GM10248 (cell line): ENCODE measurements at regions not wholly inside any gene's neighbourhood (a gene's known extent, or its start where the extent isn't known, plus 50 kb on each side); places are given as distances from the start of the nearest gene placed in this dataset.

Experiments used
- CTCF ChIA-PET: fragments of 300-600 bp; sonication (Branson Sonifier 250); formaldehyde crosslinking; extraction: SDS; loops from one replicate; lab custom pipeline; 2021; ENCODE audit warnings: antibody characterized with exemption; lab: Yijun Ruan, JAX
- POLR2A ChIA-PET: fragments of 350-650 bp; sonication (Branson Sonifier 250); formaldehyde crosslinking; extraction: SDS; loops from one replicate; lab custom pipeline; 2020; ENCODE audit warnings: antibody characterized with exemption; lab: Yijun Ruan, JAX
- DNase-seq: peaks from one replicate; pipeline ENCODE4 v3.0.0; 2012; ENCODE audit errors: extremely low spot score
- CTCF ChIP-seq: IDR thresholded peaks from 2 replicates; pipeline ENCODE4 v1.5.1; 2012; ENCODE audit warnings: mild to moderate bottlenecking, low read depth; ENCODE audit errors: extremely low read depth, missing control alignments, control extremely low read depth

DNA sequence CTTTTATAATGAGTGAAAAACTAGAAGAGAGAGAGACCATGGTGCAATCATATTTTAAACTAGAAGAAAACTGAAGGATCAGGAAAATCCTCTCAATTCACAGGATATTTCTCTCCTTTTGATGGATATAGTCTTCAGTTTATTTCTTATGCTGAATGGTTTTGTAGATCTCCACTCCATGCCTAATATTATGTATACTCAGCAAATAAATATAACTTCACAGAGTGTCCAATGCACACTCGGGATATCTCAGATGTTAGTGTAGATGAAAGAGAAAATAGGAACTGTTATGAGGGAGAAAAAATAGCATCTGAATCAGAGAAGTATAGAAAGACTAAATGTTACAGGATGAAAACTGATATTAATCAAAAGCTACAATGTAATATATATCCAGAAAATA, 1324.5 kb upstream of the PIK3C3 start:
- no peak for TF ChIP-seq CTCF

DNA sequence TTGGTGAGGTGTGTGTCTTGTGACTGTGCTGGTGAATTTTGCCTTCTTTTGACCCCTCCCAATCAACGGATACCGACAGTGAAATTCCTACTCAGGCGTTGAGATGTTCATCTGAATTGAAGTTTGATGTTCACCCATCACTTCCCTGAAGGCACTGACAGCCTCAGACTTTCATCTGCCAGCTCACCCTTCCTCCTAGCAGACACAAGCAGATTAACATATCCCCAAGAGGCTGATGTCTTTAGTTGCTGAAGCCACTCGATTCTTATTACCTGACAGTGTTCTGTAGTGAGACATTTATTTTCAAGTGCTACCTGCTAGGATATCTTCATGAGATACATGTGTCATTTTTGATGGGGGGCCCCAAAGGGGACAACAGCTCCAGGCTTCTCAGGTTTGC, 1330.1 kb upstream of the PIK3C3 start:
- CTCF ChIA-PET: no interaction called here
- DNase-seq: no peak
- TF ChIP-seq CTCF: no peak
- POLR2A ChIA-PET: no interaction called here

More for the DNA sequence above, 1324.5 kb upstream of the PIK3C3 start:
- DNase-seq: no peak
- ChIA-PET CTCF (no interaction called here), POLR2A (no interaction called here)

DNA sequence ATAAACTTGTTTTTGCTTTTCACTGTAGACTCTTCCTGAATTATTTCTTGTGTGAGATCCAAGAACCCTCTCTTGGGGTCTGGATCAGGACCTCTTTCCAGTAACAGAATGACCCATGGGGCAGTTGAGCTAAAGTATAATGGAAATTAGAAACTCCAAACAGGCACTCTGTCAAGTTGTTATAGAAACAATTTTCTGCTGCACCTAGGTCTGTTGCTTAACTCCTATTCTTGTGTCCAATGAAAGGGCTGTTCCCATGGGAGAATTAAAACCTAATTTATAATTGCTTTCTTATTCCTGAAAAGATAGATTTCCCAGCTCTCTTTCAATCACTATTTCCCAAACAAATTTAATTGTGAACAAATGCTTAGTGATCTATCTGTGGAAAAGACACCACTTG, 1341.3 kb upstream of the PIK3C3 start:
- no peak for TF ChIP-seq CTCF
- DNase-seq: no peak
- ChIA-PET POLR2A (no interaction called here), CTCF (interaction anchor here (1.2 to 1.3 kb wide), 2 partner anchors 13 to 27 kb away, joined by 3 read pairs; no protein-coding TSS in a partner anchor)

- TF ChIP-seq CTCF: no peak
- ChIA-PET CTCF (no interaction called here), POLR2A (no interaction called here)
- DNase-seq: no peak
Observed at GRCh38 chr18:40612356-40612755, 1342.7 kb upstream of the PIK3C3 start.

DNA sequence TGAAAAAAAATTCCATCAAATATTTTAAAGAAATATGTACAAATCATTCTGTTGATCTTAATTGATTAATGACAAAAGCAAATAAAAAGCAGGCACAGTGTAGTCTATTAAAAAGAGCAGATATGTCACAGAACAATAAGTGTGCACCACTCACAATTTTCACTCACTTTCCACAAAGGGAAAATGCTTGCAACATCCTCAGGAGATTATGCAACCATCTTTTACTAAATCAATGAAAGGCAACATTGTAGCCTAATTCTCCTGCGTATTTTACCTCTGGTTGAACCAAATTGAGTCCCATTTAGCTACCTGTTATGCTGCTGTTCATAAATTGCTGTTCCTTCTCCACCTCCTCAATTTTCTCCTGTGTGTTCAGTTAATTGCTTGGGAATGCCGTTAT, 1346.8 kb upstream of the PIK3C3 start:
- POLR2A ChIA-PET: no interaction called here
- TF ChIP-seq CTCF: no peak
- CTCF ChIA-PET: interaction anchor here (1.9 kb wide), 1 partner anchor 11 kb away, joined by 4 read pairs; no protein-coding TSS in a partner anchor
- no peak for DNase-seq

DNA sequence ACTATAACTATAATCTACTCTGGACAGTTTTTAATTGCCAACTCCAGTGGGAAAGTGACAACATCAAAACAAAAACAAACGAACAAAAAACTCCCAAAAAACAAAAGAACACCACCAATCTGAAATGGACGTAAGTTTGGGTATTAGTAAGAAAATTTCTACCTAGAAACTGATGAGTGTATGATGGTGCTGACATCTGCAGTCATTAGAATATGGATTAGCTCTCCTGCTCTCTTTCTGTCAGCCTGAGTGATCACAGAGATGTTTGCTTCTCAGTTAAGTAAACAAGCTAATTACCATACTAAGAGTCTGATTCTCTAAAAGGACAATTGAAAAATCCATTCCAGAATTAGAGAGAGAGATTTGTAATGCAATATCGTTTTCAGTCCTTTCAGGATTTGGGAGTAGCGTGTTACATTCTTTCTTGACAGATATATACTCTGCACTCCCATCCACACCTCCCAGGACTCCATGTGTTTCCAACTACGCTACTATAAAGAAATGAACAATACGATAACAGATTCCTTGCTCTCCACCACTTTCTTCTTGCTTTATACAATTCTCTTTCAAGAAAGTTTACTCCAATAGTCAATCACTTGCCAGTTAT, 1347.4 kb upstream of the PIK3C3 start:
- no peak for DNase-seq
- ChIA-PET POLR2A (no interaction called here), CTCF (interaction anchor here (1.9 kb wide), 1 partner anchor 12 kb away, joined by 4 read pairs; no protein-coding TSS in a partner anchor)
- TF ChIP-seq CTCF: no peak

GRCh38 chr18:40606996-40607395, 1348.0 kb upstream of the PIK3C3 start:
- no peak for TF ChIP-seq CTCF
- DNase-seq: no peak
- ChIA-PET POLR2A (no interaction called here), CTCF (no interaction called here)
